Dedifferentiated amniotic fluid mesenchymal stem cell (primary cell): ENCODE measurements at regions not wholly inside any gene's neighbourhood (a gene's known extent, or its start where the extent isn't known, plus 50 kb on each side); places are given as distances from the start of the nearest gene placed in this dataset.
A peak's percentile ranks its signal among the peaks of the same experiment; 100 is the strongest.

Experiments used
- DNase-seq: peaks from one replicate; pipeline ENCODE4 v3.0.0-alpha.2; 2016; ENCODE audit errors: extremely low spot score

DNA sequence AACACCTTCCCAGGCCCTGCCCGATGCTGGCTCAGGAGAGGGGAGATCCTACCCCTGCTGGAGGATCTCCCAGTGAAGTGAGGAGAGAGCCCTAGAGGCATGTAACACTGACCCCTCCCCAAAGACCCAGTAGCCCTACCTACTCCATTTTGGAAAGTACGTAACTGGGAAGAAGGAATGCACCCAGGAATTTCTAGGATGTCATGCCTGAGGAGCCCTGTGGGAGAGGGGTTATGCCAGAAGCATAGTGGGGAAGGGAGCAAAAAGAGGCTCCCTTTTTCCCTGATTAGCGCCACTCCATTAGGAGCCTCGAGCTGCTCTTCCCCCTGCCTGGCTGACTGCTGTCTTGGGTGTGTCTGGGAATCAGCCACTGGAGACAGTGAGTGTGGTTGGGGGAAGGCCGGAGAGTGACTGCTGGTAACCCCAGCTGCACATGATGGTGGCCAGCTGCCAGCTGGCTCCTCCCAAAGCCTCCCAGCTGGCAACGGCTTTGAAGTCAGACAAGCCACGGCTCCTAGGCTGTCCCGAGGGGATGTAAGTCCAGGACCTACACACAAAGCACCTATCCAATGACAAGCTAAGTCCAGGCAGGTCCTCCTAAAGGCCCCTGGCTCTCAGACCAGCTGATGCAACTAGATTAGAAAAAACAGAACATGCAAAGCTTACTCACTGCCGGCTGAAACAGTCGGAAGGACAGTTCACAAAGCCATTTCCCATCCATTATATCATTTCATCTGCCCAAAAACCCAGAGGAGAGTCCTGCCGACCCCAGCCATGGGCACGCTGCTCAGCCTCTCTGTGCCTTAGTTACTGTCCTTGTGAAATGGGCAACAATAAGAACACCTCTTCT lies 136.5 kb upstream of the ABCA1 start:
- peak; percentile 83 for DNase-seq

GRCh38 chr9:105065098-105066088 lies 137.4 kb upstream of the ABCA1 start:
- no peak for DNase-seq

- no peak for DNase-seq
Observed at GRCh38 chr9:105066275-105066865, 138.4 kb upstream of the ABCA1 start.

DNA sequence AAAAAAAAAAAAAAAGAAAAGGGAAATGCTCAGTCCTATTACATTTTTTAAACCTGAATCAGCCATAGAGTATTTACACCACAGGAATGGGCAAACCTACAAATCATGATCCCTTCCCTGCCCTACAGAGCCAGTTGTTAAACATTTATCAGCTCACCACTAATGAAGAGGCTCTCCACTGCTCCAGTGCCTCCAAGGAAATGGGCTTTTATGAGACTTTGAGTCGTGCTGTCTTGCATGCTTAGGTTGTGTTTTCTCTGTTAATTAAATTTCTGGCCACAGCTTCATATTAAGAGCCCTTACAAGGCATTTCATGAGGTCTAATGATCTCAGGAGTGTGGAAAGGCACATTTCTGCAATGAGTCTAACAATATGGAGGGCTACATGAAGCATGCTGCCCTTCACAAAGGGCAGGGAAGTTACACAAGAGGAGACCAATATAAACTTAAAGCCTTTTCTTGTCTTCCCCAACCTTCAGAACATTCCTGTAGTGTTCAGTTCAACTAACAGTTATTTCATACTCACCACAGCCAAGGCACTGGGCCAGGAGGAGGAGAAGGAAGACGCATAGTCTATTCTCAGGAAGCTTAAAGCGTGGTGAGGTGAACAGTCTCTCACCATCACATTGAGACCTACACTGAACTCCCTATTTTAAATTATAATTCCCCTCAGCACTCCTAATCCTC lies 140.1 kb upstream of the ABCA1 start:
- DNase-seq: no peak

DNA sequence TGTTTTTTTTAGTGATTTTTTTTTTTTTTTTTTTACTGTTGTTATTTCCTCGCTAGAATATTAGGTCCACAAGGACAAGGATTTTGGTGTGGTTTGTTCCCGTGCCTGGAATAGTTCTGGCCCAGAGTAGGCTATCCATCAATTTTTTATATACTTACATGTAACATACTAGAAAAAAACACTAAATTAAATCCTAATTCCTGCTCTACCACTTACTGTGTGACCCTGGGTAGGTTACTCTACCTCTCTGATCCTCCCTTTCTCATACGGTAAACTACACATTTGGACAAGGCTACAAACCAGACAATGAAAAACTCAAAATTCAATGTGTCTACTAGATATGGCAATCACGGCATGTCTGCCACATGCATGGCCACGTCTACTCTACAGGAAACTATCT lies 141.3 kb upstream of the ABCA1 start:
- DNase-seq: no peak

DNA sequence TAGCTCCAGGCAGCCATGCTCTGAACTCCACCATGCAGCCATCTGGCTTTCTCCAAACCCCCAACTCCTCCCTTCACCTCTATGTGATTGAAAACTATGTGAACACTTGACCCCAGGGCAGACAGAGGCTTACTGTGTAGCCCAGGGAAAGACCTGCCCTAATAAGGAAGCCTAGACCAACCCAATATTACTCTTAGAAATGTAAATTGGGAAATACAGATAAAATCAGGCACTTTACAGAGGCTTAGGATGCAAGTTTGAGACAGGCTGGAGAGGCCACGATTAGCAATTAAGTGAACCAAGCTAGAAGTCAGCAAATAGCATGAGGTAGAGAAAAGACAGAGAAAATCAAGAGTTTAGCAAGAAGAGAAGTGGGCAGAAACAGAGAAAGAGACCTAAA lies 141.7 kb upstream of the ABCA1 start:
- DNase-seq: no peak

DNA sequence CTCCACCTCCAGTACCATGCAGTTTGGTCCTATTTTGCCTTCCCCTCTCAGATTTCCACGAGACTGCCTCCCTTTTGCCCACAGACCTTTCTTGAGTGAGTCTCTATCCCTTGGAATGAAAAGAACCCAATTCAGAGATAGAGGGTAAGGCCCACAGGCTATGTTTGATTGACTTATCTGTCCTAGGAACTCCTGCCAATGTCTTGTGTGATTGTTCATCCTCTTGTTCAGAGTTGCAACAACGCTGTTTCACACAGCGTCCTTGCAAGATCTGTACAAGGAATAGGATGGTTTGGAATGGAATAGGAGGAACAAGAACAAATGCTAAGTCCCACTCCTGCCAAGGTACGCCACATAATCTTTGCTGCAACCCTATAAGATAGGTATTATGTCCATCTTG lies 142.2 kb upstream of the ABCA1 start:
- DNase-seq: no peak

GRCh38 chr9:105072476-105072875 lies 144.5 kb upstream of the ABCA1 start:
- no peak for DNase-seq

DNA sequence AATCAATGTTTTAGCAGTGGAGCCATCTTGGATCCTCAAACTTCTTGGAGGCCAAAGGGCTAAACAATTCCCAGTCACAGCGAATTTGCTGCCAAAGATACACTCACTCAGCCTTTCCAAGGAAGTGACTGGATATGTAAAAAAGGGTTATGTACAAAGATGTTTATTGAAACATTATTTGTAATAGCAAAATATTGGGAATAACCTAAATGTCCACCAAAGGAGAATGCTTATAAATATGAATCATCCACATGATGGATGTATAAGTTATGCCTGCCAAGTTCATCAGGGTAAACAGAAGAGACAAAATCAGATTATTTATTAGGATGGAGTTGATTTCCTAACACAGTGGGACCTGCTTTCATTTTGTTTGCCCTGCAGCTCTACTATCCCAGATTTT lies 145.2 kb upstream of the ABCA1 start:
- DNase-seq: no peak

DNA sequence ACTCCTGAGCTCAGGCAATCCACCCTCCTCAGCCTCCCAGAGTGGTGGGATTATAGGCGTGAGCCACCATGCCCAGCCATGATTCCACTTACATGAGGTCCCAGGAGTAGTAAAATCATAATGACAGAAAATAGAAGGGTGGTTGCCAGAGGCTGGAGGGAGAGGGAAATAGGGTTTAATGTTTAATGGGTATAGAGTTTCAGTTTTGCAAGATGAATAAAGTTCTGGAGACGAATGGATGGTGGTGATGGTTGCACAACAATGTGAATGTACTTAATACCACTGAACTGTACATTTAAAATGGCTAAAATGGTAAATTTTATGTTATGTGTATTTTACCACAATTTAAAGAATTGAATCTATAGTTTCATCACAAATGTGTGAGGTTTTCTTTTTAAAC lies 146.5 kb upstream of the ABCA1 start:
- no peak for DNase-seq

DNA sequence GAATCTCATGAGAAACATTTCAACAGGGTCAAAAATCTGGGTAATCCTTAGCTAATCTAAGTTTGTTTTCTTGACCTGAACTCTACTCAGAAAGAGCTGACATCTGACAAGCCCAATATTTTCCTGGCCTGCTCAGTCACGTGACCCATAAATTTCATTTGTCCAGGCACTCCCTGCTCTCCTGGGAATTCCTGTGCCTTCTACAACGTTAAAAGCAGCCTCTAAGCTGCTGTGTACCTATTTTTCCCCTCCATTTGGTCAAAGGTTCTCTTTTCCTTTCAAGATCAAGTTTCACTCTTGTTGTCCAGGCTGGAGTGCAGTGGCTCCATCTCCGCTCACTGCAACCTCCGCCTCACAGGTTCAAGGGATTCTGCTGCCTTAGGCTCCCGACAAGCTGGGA lies 148.8 kb upstream of the ABCA1 start:
- no peak for DNase-seq

DNA sequence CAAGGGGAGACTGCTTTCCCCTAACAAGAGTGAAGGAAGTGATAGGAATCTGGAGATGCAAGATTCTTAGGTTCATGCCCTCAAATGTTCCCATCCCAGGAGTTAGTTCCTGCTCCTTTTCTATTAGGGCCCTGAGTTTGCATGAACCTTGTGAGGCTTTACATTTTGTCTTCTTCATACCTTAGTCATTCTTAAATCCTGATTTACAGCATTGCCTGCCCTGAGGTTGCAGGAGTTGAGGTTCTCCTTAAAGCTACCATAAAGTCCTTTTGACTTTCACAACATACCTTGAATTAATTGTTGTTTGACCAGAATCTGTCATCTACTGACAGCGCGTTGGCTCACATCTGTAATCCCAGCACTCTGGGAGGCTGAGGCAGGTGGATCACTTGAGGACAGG lies 151.5 kb upstream of the ABCA1 start:
- no peak for DNase-seq

- no peak for DNase-seq
Observed at GRCh38 chr9:105082843-105083242, 154.9 kb upstream of the ABCA1 start.

DNA sequence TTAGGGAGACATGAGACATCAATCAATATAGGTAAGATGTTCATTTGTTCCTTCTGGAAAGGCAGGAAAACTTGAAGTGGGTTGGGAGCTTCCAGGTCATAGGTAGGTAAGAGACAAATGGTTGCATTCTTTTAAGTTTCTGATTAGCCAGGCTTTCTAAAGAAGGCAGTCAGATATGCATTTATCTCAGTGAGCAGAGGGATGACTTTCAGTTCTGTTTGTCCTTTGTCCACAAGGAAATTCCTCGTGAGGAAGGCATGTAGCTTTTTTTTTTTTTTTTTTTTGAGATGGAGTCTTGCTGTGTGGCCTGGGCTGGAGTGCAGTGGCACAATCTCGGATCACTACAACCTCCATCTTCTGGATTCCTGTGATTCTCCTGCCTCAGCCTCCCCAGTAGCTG lies 155.3 kb upstream of the ABCA1 start:
- no peak for DNase-seq

- no peak for DNase-seq
Observed at GRCh38 chr9:105087910-105088898, 156.2 kb upstream of the SLC44A1 start.

DNA sequence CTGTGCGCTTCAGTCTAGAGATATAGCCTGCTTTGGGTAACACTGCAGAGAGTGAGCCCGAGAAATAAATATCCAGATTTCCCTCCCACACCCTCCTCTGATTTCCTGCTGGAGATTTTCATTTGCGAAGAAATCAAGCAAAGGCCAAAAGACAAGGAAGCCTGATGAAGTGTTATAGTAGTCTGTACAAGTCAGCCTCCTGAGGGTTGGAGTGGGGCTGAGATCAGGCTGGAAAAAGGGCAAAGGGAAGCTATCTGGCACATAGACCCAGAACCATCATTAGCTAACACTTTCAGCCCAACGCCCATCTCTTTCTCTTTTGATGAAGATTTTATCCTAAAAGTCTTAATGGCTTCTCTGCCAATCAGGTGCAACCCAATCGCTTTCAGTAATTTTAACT lies 154.6 kb upstream of the SLC44A1 start:
- DNase-seq: no peak

DNA sequence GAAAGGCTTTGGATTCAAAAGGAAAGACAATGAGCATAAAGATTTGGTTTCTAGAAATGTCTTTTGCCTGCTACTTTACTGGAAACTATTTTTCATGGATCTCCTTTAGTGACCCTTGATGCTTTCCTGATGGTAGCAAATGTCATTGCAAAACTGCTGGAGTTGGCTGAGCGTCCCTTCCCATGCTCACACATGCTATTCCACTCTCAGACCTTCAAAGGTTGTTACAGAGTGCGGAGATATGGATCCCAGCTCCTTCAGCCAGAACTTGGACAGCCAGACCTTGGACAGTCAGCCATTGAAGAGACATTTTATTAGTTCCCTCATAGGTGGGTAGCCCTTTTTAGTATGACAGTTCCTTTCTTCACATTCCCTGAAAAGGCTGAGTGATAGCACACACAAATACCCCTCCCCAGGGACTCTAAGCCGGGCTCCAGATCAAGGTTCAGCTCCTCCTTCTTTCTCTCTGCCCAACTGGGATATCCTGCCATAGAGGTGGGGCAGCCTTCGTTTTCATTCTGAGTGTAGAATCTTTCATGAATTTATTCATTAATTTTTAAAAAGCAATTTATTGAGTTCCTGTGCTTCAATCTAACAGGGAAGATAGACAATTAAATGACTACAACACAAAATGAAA lies 153.3 kb upstream of the SLC44A1 start:
- no peak for DNase-seq

GRCh38 chr9:105093685-105094084 lies 150.8 kb upstream of the SLC44A1 start:
- no peak for DNase-seq

- DNase-seq: no peak
Observed at GRCh38 chr9:105098370-105098769, 146.1 kb upstream of the SLC44A1 start.

- no peak for DNase-seq
Observed at GRCh38 chr9:105103776-105104175, 140.7 kb upstream of the SLC44A1 start.
